Hematopoietic multipotent progenitor cell (in vitro differentiated cells): ENCODE measurements at regions not wholly inside any gene's neighbourhood (a gene's known extent, or its start where the extent isn't known, plus 50 kb on each side); places are given as distances from the start of the nearest gene placed in this dataset.

Experiments used
- DNase-seq, 3 donors: peaks; one replicate each; pipeline ENCODE4 v3.0.0-alpha.2; 2011 to 2015; ENCODE audit warnings: low read depth in 2 of 3, low spot score in 2 of 3

GRCh38 chr6:44672841-44673240, 285.3 kb downstream of the CDC5L start:
- no peak for DNase-seq

GRCh38 chr6:44674226-44675155, 287.0 kb downstream of the CDC5L start:
- no peak for DNase-seq

DNA sequence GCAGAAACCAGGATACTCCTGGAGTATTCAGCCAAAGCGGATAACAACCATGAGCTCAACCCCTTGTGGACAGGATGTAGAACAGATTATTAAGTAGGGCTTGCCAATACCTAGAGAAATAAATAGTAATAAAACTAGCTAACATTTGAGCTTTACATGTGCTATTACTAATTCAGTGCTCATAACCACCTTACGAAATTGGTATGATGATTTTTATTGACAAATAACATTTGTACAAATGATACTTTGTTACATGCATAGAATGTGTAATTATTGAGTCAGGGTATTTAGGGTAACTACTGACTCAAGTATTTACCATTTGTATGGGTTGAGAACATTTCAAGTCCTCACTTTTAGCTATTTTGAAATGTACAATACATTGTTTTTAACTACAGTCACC, 287.9 kb downstream of the CDC5L start:
- DNase-seq, result no peak

DNA sequence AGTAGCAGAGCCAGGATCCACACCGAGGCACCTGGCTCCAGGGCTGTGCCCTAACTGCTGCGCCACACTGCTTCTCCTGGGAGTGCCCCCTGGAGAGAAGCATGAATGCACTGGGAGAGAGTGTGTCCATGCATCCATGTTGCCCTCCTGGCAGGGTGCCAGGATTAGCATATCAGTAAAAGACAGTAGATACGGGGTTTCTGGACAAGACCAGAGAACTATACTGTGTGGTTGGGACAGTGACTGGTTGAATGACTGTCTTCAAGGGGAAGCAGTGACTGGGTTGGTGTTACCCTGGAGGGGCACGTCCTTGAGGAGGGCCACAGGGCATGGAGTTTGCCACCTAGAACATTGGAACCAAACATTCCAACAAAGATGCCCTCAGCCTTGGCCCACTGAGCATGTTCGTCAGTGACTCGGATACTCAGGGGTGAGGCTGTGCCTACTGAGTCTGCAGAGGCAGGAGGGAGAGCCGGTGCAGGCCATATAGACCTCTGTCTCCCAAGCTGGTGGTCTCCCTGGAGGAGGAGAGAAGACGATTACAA, 288.8 kb downstream of the CDC5L start:
- no peak for DNase-seq

GRCh38 chr6:44676826-44677433, 289.4 kb downstream of the CDC5L start:
- DNase-seq, result no peak

DNA sequence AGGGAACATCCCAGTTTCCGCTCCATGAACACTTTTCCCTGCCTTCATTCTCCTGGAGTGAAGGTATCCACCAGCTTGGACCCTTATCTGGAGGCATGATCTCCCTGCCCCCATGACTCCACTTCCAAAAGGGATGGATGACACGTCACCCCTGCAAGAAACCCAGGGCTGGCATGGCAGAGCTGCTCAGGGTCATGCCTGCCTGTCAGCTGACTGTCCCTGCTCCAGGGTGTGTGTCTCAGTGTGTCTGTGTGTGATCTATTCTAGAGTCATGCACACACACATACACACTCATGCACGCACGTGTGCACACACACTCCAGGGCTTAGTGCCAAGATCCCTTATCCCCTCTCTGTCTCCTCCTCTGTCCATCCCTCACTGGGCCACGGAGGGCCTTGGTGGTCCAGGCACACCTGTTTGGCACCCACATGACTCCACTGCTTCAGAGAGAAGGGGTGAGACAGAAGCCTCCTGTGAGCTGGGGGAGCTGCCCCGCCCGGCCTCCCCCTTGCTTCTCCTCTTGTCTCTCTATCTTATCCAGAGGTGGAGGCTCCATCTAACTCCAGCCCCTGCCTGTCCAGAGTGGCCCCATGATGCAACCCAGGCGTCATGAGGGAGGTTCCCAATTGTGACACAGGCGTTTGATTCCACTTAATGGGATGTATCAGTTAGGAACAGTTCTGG, 290.9 kb downstream of the CDC5L start:
- DNase-seq, result no peak

GRCh38 chr6:44679438-44680201, 292.1 kb downstream of the CDC5L start:
- no peak for DNase-seq

DNA sequence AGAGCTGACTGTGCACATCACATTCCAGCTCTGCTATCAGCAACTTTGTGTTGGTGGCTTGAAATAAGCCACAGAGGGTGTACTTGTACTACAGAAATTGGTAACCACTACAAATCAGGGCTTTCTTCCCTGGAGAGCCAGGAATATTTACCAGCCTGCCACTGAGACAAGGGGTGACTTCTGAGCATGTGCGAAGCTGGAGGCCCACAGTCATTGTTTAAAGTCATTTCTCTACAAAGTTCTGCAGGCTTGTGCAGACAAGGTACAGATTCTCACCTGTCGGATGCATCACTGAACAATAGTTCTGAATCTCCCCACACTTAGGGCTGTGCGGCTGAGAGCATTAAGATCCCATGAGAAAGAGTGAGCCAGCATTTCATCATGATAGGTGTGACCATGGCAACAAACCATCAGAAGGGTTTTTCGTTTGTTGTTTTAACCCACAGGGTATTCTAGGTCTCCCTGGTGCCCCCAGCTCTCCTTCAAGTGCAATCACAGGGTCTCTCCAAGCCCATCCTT, 292.8 kb downstream of the CDC5L start:
- no peak for DNase-seq

GRCh38 chr6:44681761-44682160, 294.3 kb downstream of the CDC5L start:
- no peak for DNase-seq

DNA sequence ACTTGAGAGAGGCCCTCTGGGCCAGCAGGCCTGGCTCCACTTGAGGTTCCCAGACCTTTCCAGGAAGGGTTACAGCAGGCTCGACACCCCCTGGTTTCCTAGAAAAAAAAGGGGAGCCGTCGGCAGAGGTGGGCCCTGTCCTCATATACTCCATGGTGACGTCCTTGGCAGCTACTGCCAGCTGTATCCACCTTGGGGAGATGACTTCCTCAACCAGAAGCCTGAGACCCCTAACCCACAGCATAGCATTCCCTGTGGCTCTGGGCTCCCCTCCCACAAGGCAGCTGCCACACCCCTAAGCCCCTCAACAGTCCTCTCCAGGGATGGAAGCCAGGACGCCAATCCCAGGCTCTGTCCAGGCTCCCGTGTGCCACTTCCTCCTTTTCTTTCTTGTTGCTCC, 294.8 kb downstream of the CDC5L start:
- no peak for DNase-seq

GRCh38 chr6:44682987-44683779, 295.7 kb downstream of the CDC5L start:
- no peak for DNase-seq

GRCh38 chr6:44685213-44685612, 297.7 kb downstream of the CDC5L start:
- no peak for DNase-seq

- no peak for DNase-seq
Observed at GRCh38 chr6:44696099-44696498, 308.6 kb downstream of the CDC5L start.

DNA sequence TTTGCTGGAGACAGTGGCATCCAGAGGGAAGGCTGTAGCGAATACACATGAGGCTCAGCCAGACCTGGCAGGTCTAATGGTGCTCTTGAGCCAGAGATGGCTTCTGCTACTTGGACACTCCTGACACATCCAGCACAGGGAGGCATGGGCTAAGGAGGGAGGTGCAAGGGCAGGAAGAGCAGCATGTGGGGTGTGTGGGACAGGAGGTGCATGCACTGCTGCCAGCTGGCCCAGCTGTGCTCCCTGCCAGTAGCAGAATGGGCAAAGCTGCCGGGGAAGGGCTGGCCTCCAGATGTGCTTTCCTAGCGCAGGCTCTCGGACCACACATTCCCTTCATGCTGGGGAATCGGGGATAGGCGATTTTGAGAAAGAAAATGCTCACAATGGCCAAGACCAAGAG, 309.2 kb downstream of the CDC5L start:
- no peak for DNase-seq

DNA sequence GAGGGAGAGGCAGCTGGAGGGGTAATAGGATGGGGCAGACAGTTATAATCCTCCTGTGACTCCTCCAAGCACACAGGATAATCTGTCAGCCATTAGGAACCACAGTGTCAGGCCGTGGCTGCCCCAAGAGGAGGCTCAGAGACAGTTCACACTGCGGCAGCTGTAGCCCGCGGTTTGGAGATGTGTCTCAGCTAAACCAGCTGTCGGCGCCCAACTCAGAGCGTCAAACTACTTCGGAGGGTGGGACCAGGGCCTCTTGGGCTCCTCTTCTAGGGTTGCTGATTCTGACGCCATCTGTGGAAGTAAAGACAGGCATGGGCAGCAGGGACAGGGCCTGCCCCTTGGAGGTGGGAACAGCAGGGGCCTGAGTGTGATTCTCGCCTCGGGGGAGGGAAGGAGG, 309.8 kb downstream of the CDC5L start:
- DNase-seq, result no peak

DNA sequence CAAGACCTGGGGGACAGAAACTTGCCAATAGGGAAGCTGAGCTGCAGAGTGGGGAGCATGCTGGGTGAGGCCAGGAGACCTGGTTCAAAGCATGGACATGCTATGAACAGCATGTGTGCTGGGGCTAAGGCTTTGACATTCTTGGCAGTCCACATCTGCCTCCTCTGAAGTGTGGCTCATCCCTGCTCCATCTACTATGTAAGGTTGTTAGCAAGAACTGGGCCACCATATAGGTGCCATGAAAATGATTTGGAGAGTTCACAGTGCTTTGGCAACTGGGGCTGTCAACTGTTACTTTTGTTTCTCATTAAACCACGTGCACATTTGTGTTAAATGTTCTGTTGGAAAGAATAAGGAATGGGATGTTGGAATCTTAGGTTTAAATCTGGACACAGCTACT, 311.1 kb downstream of the CDC5L start:
- no peak for DNase-seq

- no peak for DNase-seq
Observed at GRCh38 chr6:44699082-44699481, 311.6 kb downstream of the CDC5L start.

DNA sequence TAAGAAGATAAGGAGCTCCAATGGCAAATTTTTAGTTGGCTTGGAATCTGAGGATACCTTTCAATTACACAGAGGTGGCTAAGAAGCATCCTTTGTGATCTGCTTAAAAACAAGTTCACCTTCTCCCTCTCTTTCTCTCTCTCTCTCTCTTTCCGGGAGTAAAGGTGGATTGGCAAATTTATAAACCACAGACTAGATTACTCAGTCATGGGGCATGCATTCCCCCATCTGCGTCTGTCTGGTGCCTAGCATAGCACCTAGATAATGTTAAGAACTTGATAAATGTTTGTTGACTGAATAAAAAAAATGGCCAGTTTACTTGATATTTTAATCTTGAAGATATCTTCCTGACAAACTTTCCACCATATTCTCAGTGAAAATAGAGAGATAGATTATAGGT, 312.3 kb downstream of the CDC5L start:
- no peak for DNase-seq

GRCh38 chr6:44700422-44700821, 312.9 kb downstream of the CDC5L start:
- DNase-seq, result no peak
